OCI-LY1 (cell line): ENCODE measurements at regions not wholly inside any gene's neighbourhood (a gene's known extent, or its start where the extent isn't known, plus 50 kb on each side); places are given as distances from the start of the nearest gene placed in this dataset.

Experiments
- CTCF ChIP-seq: fragments of 200-600 bp; sonication (generic), shearing (Covaris generic); IDR thresholded peaks from 2 replicates; pipeline ENCODE4 v1.5.1; 2017; ENCODE audit warnings: mild to moderate bottlenecking, antibody characterized with exemption, low read length, moderate library complexity, mixed read lengths
- EZH2 ChIP-seq: fragments of 200-600 bp; sonication (generic), shearing (Covaris generic); IDR thresholded peaks from 2 replicates; pipeline ENCODE4 v1.8.0; 2017; ENCODE audit warnings: borderline replicate concordance, mixed run types, mild to moderate bottlenecking, antibody characterized with exemption, low read length, moderate library complexity, mixed read lengths

- TF ChIP-seq CTCF = no peak
- TF ChIP-seq EZH2 = no peak
Observed at GRCh38 chr4:159428975-159429692, 326.3 kb downstream of the RAPGEF2 start.
